Stimulated activated naive CD8-positive, alpha-beta T cell treated with anti-CD3 and anti-CD28 coated beads, Interleukin-15, Interleukin-2, amounts not matched to agents 100 U/mL and 50 U/mL, for 24 hours (primary cell): ENCODE measurements at regions not wholly inside any gene's neighbourhood (a gene's known extent, or its start where the extent isn't known, plus 50 kb on each side); places are given as distances from the start of the nearest gene placed in this dataset.

ENCODE experiments used
- ATAC-seq: fragments of 150-1000 bp; cut with Tn5 transposase; one replicate; pipeline ENCODE4 v1.10.0; 2021
- DNase-seq: peaks from one replicate; pipeline ENCODE4 v3.0.0; 2021

GRCh38 chr6:146886587-146887446 lies 288.0 kb downstream of the ADGB start:
- DNase-seq: no peak
- no peak for ATAC-seq

- ATAC-seq (no peak), DNase-seq (no peak)
Measured at GRCh38 chr6:146887447-146888077, 288.8 kb downstream of the ADGB start.

- DNase-seq (no peak), ATAC-seq (no peak)
Measured at GRCh38 chr6:146889303-146889702, 290.5 kb downstream of the ADGB start.

- DNase-seq: no peak
- no peak for ATAC-seq
Measured at GRCh38 chr6:146890172-146890571, 291.4 kb downstream of the ADGB start.

- no peak for DNase-seq
Measured at GRCh38 chr6:146890644-146891434, 292.1 kb downstream of the ADGB start.

GRCh38 chr6:146891615-146892265 lies 293.0 kb downstream of the ADGB start:
- DNase-seq: no peak
- ATAC-seq: no peak

More at GRCh38 chr6:146890644-146891434, 292.1 kb downstream of the ADGB start:
- no peak for ATAC-seq

- ATAC-seq: no peak
- DNase-seq: no peak
Measured at GRCh38 chr6:146892283-146892612, 293.5 kb downstream of the ADGB start.

- no peak for ATAC-seq
- no peak for DNase-seq
Measured at GRCh38 chr6:146892613-146893401, 294.0 kb downstream of the ADGB start.

- ATAC-seq (no peak), DNase-seq (no peak)
Measured at GRCh38 chr6:146893690-146894089, 294.9 kb downstream of the ADGB start.

- no peak for DNase-seq
- ATAC-seq: peak; percentile 19
Measured at GRCh38 chr6:146894624-146895023, 295.9 kb downstream of the ADGB start.

GRCh38 chr6:146895101-146895771 lies 296.5 kb downstream of the ADGB start:
- ATAC-seq: no peak
- no peak for DNase-seq

GRCh38 chr6:146895772-146896061 lies 296.9 kb downstream of the ADGB start:
- DNase-seq (no peak), ATAC-seq (no peak)

- DNase-seq: no peak
- ATAC-seq: no peak
Measured at GRCh38 chr6:146896062-146896813, 297.5 kb downstream of the ADGB start.

GRCh38 chr6:146896960-146897701 lies 298.4 kb downstream of the ADGB start:
- ATAC-seq (no peak), DNase-seq (no peak)

GRCh38 chr6:146898069-146898887 lies 299.5 kb downstream of the ADGB start:
- ATAC-seq: no peak

GRCh38 chr6:146898888-146899227 lies 300.1 kb downstream of the ADGB start:
- ATAC-seq: no peak
- DNase-seq: no peak

More at GRCh38 chr6:146898069-146898887, 299.5 kb downstream of the ADGB start:
- no peak for DNase-seq

GRCh38 chr6:146901940-146902816 lies 302.0 kb upstream of the STXBP5 start:
- ATAC-seq: no peak
- DNase-seq: no peak

GRCh38 chr6:146902846-146903245 lies 301.4 kb upstream of the STXBP5 start:
- no peak for ATAC-seq
- no peak for DNase-seq
